Spleen (tissue), 11 donors: ENCODE measurements at regions not wholly inside any gene's neighbourhood (a gene's known extent, or its start where the extent isn't known, plus 50 kb on each side); places are given as distances from the start of the nearest gene placed in this dataset.

Source experiments
- DNase-seq: peaks from one replicate; pipeline ENCODE4 v3.0.0-alpha.2; 2020
- H3K27ac ChIP-seq, 8 donors: fragments of 200-600 bp; sonication (generic) in 7 of 8; 1 replicate in 4 of 8; 2 replicates in 4 of 8; pipeline versions ENCODE4 v1.5.0 to v1.8.0; 2016 to 2021; ENCODE audit warnings: inconsistent platforms in 4 of 8, mild to moderate bottlenecking in 4 of 8, moderate library complexity in 1 of 8
- H3K27me3 ChIP-seq, 7 donors: fragments of 200-600 bp; sonication (generic) in 6 of 7; replicated peaks in 1 of 7; 1 replicate in 4 of 7; 2 replicates in 3 of 7; pipeline versions ENCODE4 v1.5.0 to v1.8.0; 2016 to 2021; ENCODE audit warnings: inconsistent platforms in 3 of 7, mild to moderate bottlenecking in 1 of 7
- H3K36me3 ChIP-seq, 6 donors: fragments of 200-600 bp; sonication (generic) in 5 of 6; 1 replicate in 4 of 6; 2 replicates in 2 of 6; pipeline versions ENCODE4 v1.5.0 to v1.8.0; 2016 to 2021; ENCODE audit warnings: inconsistent platforms in 2 of 6
- H3K4me1 ChIP-seq, 6 donors: fragments of 200-600 bp; sonication (generic) in 5 of 6; 1 replicate in 3 of 6; 2 replicates in 3 of 6; pipeline versions ENCODE4 v1.5.0 to v1.8.0; 2016 to 2021; ENCODE audit warnings: inconsistent platforms in 3 of 6
- H3K4me3 ChIP-seq, 8 donors: fragments of 200-600 bp; sonication (generic) in 7 of 8; 1 replicate in 4 of 8; 2 replicates in 4 of 8; pipeline versions ENCODE4 v1.5.0 to v1.8.0; 2016 to 2021; ENCODE audit warnings: inconsistent platforms in 4 of 8, mild to moderate bottlenecking in 4 of 8, moderate library complexity in 2 of 8
- H3K9me3 ChIP-seq, 8 donors: fragments of 200-600 bp; sonication (generic) in 7 of 8; 1 replicate in 4 of 8; 2 replicates in 4 of 8; pipeline versions ENCODE4 v1.5.0 to v1.8.0; 2016 to 2021; ENCODE audit warnings: inconsistent platforms in 4 of 8
- CTCF ChIP-seq, 11 experiments: fragments of 200-600 bp in 7 of 11; fragments of 450-650 bp in 4 of 11; sonication (generic) in 4 of 11; IDR thresholded peaks in 8 of 11; conservative IDR thresholded peaks in 3 of 11; 1 replicate in 7 of 11; 2 replicates in 4 of 11; pipeline versions ENCODE4 v1.4.0 to v1.8.0; 2016 to 2021; ENCODE audit warnings: antibody characterized with exemption in 11 of 11, inconsistent platforms in 4 of 11, mild to moderate bottlenecking in 1 of 11
- POLR2A ChIP-seq, 3 donors: fragments of 450-650 bp; IDR thresholded peaks; one replicate each; pipeline ENCODE4 v1.5.1; 2017; ENCODE audit warnings: antibody characterized with exemption in 3 of 3, mild to moderate bottlenecking in 1 of 3
- POLR2AphosphoS5 ChIP-seq, 3 donors: sonication (generic); formaldehyde crosslinking; IDR thresholded peaks; one replicate each; pipeline ENCODE4 v1.5.1; 2017; ENCODE audit warnings: antibody characterized with exemption in 3 of 3
- WGBS, 5 donors: extraction: QIAGEN DNeasy Blood & Tissue Kit in 3 of 5; methylation state at CpG; one replicate each; pipeline versions ENCODE4 v1.1.5 to v1.1.7; 2013 to 2018; 5-methylcytosine and 5-hydroxymethylcytosine counted together
- intact Hi-C: fragments of 100-400 bp; cut with DNase I; formaldehyde crosslinking; loops from one replicate; pipeline ENCODE4 v1.15.0; 2023; ENCODE audit warnings: low total_unique reads
- donor health status: healthy with polysubstance abuse.
- donor health status: DM: no; HTN: no; CAD: no; lungs with moderate emphysema.
- donor health status: DM: no; HTN: no; CAD: no.
- donor health status: Bipolar disorder and iron deficiency.
- donor health status: healthy.
- donor health status: DM: no; HTN: no; CAD: no.
- donor health status: DM: yes; HTN: yes; CAD: no.

GRCh38 chr14:96149131-96149530, 55.5 kb upstream of the BDKRB2 start:
- no peak for DNase-seq
- no peaks in the 10 kb centered on the region for H3K36me3 ChIP-seq
- 74 to 88% (median 81%) methylated on average over 4 of the region's 4 CpGs for WGBS, 5 donors

GRCh38 chr14:96150214-96150613, 54.4 kb upstream of the BDKRB2 start:
- no peaks in the 10 kb centered on the region for H3K4me1 ChIP-seq
- DNase-seq, result no peak
- no peak for TF ChIP-seq POLR2AphosphoS5 (IDR thresholded peaks at IDR 0.05)
- no peak for TF ChIP-seq CTCF (IDR thresholded peaks at IDR 0.05 in 8 of 11, conservative IDR thresholded peaks at IDR 0.05 in 3 of 11)
- no peak for TF ChIP-seq POLR2A (IDR thresholded peaks at IDR 0.05)
- WGBS, 5 donors, result 61 to 84% (median 63%) methylated on average over 3 of the region's 3 CpGs
- intact Hi-C loops, result no loop called here
- no peak overlapping the region for H3K4me3 ChIP-seq
- peaks cover 0 to 20% (median 0%) of the 10 kb centered on the region in 8 donors for H3K9me3 ChIP-seq
- peaks cover 0 to 5% (median 0%) of the 10 kb centered on the region in 7 donors for H3K27me3 ChIP-seq
- no peak overlapping the region for H3K27ac ChIP-seq
- H3K36me3 ChIP-seq, result no peaks in the 10 kb centered on the region

More at GRCh38 chr14:96149131-96149530, 55.5 kb upstream of the BDKRB2 start:
- intact Hi-C loops, result no loop called here
- no peaks in the 10 kb centered on the region for H3K4me1 ChIP-seq
- peaks cover 0 to 5% (median 0%) of the 10 kb centered on the region in 7 donors for H3K27me3 ChIP-seq
- peaks cover 0 to 23% (median 0%) of the 10 kb centered on the region in 8 donors for H3K9me3 ChIP-seq
- no peak overlapping the region for H3K4me3 ChIP-seq
- H3K27ac ChIP-seq, result no peak overlapping the region
- TF ChIP-seq POLR2AphosphoS5 (IDR thresholded peaks at IDR 0.05), result no peak
- TF ChIP-seq POLR2A (IDR thresholded peaks at IDR 0.05), result no peak
- no peak for TF ChIP-seq CTCF (IDR thresholded peaks at IDR 0.05 in 8 of 11, conservative IDR thresholded peaks at IDR 0.05 in 3 of 11)

GRCh38 chr14:96151242-96151641, 53.4 kb upstream of the BDKRB2 start:
- TF ChIP-seq POLR2A (IDR thresholded peaks at IDR 0.05), result no peak
- TF ChIP-seq POLR2AphosphoS5 (IDR thresholded peaks at IDR 0.05), result no peak
- TF ChIP-seq CTCF (IDR thresholded peaks at IDR 0.05 in 8 of 11, conservative IDR thresholded peaks at IDR 0.05 in 3 of 11), result no peak
- H3K27me3 ChIP-seq, result peaks cover 0 to 5% (median 0%) of the 10 kb centered on the region in 7 donors
- intact Hi-C loops, result no loop called here
- peaks cover 0 to 20% (median 0%) of the 10 kb centered on the region in 8 donors for H3K9me3 ChIP-seq
- 64 to 76% (median 71%) methylated on average over 13 of the region's 13 CpGs for WGBS, 5 donors
- no peaks in the 10 kb centered on the region for H3K4me1 ChIP-seq
- no peak overlapping the region for H3K27ac ChIP-seq
- H3K36me3 ChIP-seq, result no peaks in the 10 kb centered on the region
- H3K4me3 ChIP-seq, result no peak overlapping the region
- DNase-seq, result peak; percentile 20

- TF ChIP-seq POLR2AphosphoS5 (IDR thresholded peaks at IDR 0.05) (no peak), POLR2A (IDR thresholded peaks at IDR 0.05) (no peak), CTCF (IDR thresholded peaks at IDR 0.05 in 8 of 11, conservative IDR thresholded peaks at IDR 0.05 in 3 of 11) (no peak)
- H3K36me3 ChIP-seq, result no peaks in the 10 kb centered on the region
- WGBS, 5 donors, result 68 to 94% (median 82%) methylated on average over 3 of the region's 3 CpGs
- H3K27me3 ChIP-seq, result peaks cover 0 to 5% (median 0%) of the 10 kb centered on the region in 7 donors
- intact Hi-C loops, result no loop called here
- no peak for DNase-seq
- H3K9me3 ChIP-seq, result peaks cover 0 to 10% (median 0%) of the 10 kb centered on the region in 8 donors
- H3K4me1 ChIP-seq, result no peaks in the 10 kb centered on the region
- no peak overlapping the region for H3K4me3 ChIP-seq
- H3K27ac ChIP-seq, result no peak overlapping the region
These were observed 51.6 kb upstream of the BDKRB2 start for GRCh38 chr14:96153003-96153402.
